Effector memory CD4-positive, alpha-beta T cell (primary cell): ENCODE measurements at regions not wholly inside any gene's neighbourhood (a gene's known extent, or its start where the extent isn't known, plus 50 kb on each side); places are given as distances from the start of the nearest gene placed in this dataset.
"Not testable (repeated sequence)": the region's sequence is repeated elsewhere in the genome, so short reads cannot be mapped to it uniquely, and the experiment has no call there.

ENCODE experiments used
- DNase-seq, 3 donors: peaks; one replicate each; pipeline ENCODE4 v3.0.0-alpha.2; 2020
- H3K27ac ChIP-seq: 2 replicates; pipeline ENCODE4 v1.7.0; 2013; ENCODE audit warnings: mild to moderate bottlenecking, low read length, moderate library complexity; ENCODE audit not compliant: insufficient read depth, poor library complexity, severe bottlenecking
- H3K27me3 ChIP-seq: replicated peaks from 2 replicates; pipeline ENCODE4 v1.7.0; 2013; ENCODE audit warnings: mild to moderate bottlenecking, low read length; ENCODE audit not compliant: insufficient read depth, control insufficient read depth, poor library complexity, severe bottlenecking
- H3K36me3 ChIP-seq: 2 replicates; pipeline ENCODE4 v1.7.0; 2013; ENCODE audit warnings: mild to moderate bottlenecking, low read length, moderate library complexity; ENCODE audit not compliant: control insufficient read depth, insufficient read depth
- H3K4me1 ChIP-seq: 2 replicates; pipeline ENCODE4 v1.7.0; 2013; ENCODE audit warnings: low read length, mild to moderate bottlenecking; ENCODE audit not compliant: control insufficient read depth, insufficient read depth, poor library complexity, severe bottlenecking
- H3K4me3 ChIP-seq: 2 replicates; pipeline ENCODE4 v1.7.0; 2013; ENCODE audit warnings: low read length, low read depth, mild to moderate bottlenecking; ENCODE audit not compliant: insufficient read depth, poor library complexity, severe bottlenecking
- H3K9me3 ChIP-seq: 2 replicates; pipeline ENCODE4 v1.7.0; 2013; ENCODE audit warnings: mild to moderate bottlenecking, low read length, moderate library complexity; ENCODE audit not compliant: control insufficient read depth

DNA sequence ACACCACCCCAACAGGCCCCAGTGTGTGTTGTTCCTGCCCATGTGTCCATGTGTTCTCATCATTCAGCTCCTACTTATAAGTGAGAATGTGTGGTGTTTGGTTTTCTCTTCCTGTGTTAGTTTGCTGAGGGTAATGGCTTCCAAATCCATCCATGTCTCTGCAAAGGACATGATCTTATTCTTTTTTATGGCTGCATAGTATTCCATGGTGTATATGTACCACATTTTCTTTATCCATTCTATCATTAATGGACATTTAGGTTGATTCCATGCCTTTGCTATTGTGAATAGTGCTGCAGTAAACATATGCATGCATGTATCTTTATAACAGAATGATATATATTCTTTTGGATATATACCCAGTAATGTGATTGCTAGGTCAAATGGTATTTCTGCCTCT, 222.9 kb upstream of the ELL2 start:
- not testable (repeated sequence) for H3K36me3 ChIP-seq, H3K27me3 ChIP-seq, H3K4me3 ChIP-seq, H3K9me3 ChIP-seq, H3K27ac ChIP-seq, DNase-seq, H3K4me1 ChIP-seq

DNA sequence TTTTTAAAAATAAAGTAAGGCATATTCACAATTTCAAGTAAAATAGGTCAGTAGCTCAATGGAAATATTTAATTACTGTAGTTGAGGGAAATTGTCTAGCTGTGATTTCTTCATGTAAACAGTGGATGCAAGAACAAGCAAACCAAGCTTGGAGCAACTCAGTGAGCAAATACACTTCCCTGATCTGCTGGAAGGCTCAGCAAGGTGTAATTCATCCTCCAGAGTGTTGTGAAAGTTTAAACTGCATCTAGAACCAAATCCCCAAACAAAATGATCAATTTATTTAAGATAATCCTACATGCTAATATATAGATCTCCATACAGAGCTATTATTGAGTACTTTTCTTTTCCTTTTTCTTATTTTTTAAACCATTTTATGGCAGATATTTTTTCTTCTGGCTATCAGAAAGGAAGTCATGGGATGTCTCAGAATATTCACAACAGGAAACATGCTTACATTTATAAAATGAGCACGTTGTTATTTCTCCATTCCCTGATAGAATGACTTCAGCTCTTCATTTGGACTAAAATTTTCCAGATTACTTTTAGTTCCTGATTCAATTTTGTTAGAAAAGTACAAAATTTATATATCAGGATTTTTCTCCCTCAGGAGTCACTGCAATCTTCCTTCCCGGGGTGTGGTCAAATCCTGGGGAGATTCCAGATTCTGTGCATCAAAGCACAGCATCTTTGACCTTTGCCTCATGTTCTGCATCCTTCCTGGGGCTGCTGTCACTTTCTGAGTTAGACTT, 219.2 kb upstream of the ELL2 start:
- Histone ChIP-seq H3K36me3 (no peaks in the 10 kb centered on the region), H3K27ac (no peak overlapping the region), H3K4me1 (no peaks in the 10 kb centered on the region), H3K4me3 (no peak overlapping the region), H3K27me3 (no peaks in the 10 kb centered on the region), H3K9me3 (no peaks in the 10 kb centered on the region)
- no peak for DNase-seq

DNA sequence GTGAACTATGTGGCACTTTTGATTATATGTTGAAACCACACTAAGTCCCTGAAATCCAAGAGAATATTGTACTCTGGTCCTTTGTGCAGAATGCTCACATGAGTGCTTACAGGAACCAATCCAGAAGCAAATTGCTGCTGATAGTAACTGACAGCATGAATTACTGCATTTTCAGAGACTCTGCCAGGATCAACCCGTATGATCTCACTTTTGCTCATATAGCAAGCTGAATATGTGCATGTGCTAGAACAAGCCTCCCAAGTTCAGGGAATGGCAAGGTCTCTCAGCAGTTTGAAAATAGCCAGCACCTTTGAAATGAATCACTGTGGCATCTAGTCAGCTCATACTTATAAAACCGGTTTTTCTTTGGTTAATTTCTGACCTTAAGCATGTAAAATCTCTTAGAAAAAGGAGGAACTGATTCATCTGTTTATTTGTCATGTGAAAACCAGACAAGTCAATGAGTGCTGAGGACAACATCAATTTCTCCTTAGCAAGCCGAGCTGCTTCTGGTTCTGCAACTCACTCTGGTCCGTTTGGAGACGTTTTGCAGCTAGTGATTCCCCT, 215.7 kb upstream of the ELL2 start:
- Histone ChIP-seq H3K27ac (no peak overlapping the region), H3K4me1 (no peaks in the 10 kb centered on the region)

DNA sequence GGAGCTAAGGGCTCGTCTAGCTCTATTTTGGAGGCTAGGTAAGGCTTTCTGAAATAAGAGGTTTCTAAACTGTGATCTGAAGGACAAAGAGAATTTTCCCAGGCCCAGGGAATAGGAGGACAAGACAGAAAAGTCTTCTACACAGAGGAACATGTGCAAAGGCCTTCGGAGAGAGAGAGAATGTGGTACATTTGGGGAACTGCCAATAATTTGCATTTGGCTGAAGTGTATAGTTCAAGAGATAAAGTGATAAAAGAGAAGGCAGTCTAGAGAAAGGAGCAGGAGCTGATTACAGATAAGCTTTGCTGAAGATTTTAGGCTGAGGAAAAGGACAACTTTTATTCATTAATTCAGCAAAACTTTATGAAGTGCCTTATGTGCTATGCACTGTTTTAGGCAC, 214.4 kb upstream of the ELL2 start:
- Histone ChIP-seq H3K4me1 (no peaks in the 10 kb centered on the region), H3K27ac (no peak overlapping the region), H3K4me3 (no peak overlapping the region), H3K27me3 (no peaks in the 10 kb centered on the region), H3K36me3 (no peaks in the 10 kb centered on the region), H3K9me3 (no peaks in the 10 kb centered on the region)
- DNase-seq: no peak

More for the DNA sequence above, 215.7 kb upstream of the ELL2 start:
- no peaks in the 10 kb centered on the region for H3K36me3 ChIP-seq
- no peaks in the 10 kb centered on the region for H3K27me3 ChIP-seq
- H3K4me3 ChIP-seq: no peak overlapping the region
- no peak for DNase-seq
- H3K9me3 ChIP-seq: no peaks in the 10 kb centered on the region

DNA sequence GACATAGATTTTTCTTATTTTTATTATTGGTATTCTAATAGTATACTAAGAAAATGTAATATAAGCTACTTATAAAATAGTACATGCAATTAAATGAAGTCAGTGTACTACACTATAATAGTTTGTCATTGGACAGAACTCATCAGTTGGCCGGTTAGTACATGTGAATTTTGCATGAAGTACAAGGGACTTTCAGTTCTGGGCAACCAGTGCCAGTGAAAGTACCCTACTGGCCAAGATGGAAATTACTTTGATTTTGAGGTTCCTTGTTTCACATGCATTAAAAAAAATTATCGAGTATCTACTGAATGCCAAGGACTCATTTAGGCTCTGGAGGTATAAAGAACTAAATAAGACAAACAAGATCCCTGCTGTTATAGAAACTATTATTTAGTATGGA, 213.4 kb upstream of the ELL2 start:
- Histone ChIP-seq H3K4me1 (no peaks in the 10 kb centered on the region), H3K4me3 (no peak overlapping the region), H3K27me3 (no peaks in the 10 kb centered on the region), H3K27ac (no peak overlapping the region), H3K36me3 (no peaks in the 10 kb centered on the region), H3K9me3 (no peaks in the 10 kb centered on the region)
- no peak for DNase-seq

DNA sequence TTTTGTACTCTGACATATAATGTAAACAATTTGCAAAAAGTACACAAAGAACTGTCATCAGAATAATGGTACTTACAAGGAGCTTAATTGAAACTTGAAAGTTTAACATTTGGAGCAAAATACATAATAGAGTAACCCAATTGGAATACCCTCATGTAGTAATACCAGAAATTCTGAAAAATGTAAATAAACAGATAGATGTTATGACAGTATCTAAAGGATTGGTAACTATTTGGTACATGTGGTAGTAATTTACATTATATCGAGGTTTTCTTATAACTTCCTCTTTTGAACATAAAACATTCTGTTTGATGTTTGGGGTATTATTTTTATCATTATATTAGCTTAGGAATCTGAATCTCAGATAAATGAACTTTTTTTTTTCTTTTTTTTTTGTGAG, 211.7 kb upstream of the ELL2 start:
- DNase-seq: no peak
- Histone ChIP-seq H3K4me1 (no peaks in the 10 kb centered on the region), H3K9me3 (no peaks in the 10 kb centered on the region), H3K4me3 (no peak overlapping the region), H3K27ac (no peak overlapping the region), H3K36me3 (no peaks in the 10 kb centered on the region), H3K27me3 (no peaks in the 10 kb centered on the region)

DNA sequence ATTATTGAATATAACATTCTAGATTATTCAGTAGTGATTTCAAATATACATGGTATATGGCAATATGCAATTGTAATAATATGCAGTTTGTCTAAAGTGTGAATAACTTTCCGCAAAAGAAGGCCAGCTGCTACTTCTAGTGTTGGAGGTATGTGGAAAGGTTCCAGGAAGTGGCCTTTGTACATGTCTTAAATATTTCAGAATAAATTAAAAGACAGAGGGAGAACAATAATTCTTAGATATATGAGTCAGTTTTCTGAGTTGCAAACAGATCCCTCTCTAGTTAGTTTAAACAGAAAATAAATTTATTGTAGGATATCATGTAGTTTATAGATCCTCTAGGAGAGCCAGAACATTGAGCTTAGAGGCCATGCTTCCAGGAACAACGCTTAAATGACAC, 210.8 kb upstream of the ELL2 start:
- no peak for DNase-seq
- Histone ChIP-seq H3K9me3 (no peaks in the 10 kb centered on the region), H3K4me1 (no peaks in the 10 kb centered on the region), H3K27ac (no peak overlapping the region), H3K4me3 (no peak overlapping the region), H3K36me3 (no peaks in the 10 kb centered on the region), H3K27me3 (no peaks in the 10 kb centered on the region)

DNA sequence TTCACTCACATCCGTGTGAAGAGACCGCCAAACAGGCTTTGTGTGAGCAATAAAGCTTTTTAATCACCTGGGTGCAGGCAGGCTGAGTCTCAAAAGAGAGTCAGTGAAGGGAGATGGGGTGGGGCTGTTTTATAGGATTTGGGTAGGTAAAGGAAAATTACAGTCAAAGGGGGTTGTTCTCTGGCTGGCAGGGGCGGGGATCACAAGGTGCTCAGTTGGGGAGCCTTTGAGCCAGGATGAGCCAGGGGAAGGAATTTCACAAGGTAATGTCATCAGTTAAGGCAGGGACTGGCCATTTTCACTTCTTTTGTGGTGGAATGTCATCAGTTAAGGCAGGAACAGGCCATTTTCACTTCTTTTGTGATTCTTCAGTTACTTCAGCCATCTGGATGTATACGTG, 210.3 kb upstream of the ELL2 start:
- H3K4me1 ChIP-seq, H3K27ac ChIP-seq, H3K36me3 ChIP-seq, H3K4me3 ChIP-seq, H3K9me3 ChIP-seq, DNase-seq, H3K27me3 ChIP-seq: not testable (repeated sequence)

DNA sequence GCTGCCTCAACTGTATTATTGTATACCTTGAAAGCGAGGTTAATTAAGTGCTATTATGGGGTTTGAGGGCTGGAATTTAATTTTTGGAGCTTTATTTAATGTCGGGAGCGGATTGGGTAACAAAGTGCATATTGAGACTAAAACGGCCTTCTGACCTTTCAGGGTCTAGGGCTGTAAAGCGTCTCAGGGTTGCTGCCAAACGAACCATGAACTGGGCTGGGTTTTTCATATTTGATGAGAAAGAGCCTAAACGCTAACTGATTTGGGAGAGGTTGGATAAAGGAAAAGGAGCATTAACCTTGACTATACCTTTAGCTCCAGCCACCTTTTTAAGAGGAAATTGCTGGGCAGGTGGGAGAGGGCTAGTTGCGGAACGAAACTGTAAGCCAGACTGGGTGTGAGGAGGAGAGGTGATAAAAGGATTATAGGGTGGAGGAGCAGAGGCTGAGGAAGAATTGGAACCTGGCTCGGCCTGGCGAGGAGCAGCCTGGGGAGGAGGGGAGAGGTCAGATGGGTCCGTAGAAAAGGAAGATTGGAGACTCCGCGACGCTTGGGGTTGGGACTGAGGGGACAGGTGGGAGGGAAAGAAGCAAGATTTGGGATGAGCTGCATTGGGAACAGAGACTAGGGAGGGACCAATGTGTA, 209.0 kb upstream of the ELL2 start:
- not testable (repeated sequence) for H3K27me3 ChIP-seq, H3K27ac ChIP-seq, DNase-seq, H3K36me3 ChIP-seq, H3K4me1 ChIP-seq, H3K4me3 ChIP-seq, H3K9me3 ChIP-seq

DNA sequence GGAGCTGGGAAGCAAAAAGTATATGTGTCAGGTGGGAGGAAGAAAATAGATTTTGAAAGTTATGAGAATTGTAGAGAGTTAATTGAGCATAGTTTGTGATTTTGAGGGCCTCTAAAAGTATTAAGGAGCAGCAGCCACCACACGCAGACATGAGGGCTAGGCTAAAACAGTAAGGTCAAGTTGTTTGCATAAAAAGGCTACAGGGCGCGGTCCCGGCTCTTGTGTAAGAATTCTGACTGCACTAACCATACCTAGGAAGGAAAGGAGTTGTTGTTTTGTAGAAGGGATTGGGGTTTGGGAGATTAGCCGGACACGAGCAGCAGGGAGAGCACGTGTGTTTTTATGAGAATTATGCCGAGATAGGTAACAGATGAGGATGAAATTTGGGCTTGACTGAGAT, 207.2 kb upstream of the ELL2 start:
- H3K9me3 ChIP-seq, DNase-seq, H3K27me3 ChIP-seq, H3K4me1 ChIP-seq, H3K4me3 ChIP-seq, H3K27ac ChIP-seq, H3K36me3 ChIP-seq: not testable (repeated sequence)
